ENCODE measurements at regions not wholly inside any gene's neighbourhood (a gene's known extent, or its start where the extent isn't known, plus 50 kb on each side); places are given as distances from the start of the nearest gene placed in this dataset.

DNA sequence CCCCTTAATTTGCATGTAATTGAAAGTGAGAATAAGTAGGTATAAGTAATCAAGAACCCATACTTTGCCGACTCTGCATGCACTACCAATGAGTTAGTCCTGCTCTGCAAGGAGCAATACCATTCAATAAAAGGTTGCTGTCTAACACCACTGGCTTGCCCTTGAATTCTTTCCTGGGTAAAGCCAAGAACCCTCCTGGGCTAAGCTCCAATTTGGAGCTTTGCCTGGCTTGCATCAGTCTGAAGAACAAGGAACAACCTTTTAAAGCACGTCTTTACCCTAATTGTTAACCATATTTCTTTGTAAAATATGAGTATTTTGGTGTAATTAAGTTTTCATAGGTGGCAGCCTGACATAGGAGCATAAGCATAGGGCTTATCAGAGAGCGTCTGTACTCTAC is 367.7 kb downstream of the MEI4 start:
- Histone ChIP-seq H3K27ac (no peak overlapping the region), H3K9me3 (no peaks in the 10 kb centered on the region), H3K4me1 (no peaks in the 10 kb centered on the region), H3K27me3 (no peaks in the 10 kb centered on the region), H3K36me3 (no peaks in the 10 kb centered on the region), H3K4me3 (no peak overlapping the region)
- 68 to 82% (median 74%) methylated on average over 3 of the region's 3 CpGs for WGBS, 5 donors
- no peak for TF ChIP-seq POLR2A (IDR thresholded peaks at IDR 0.05)
- no peak for TF ChIP-seq POLR2AphosphoS5 (IDR thresholded peaks at IDR 0.05)
- TF ChIP-seq, protein P1, sequence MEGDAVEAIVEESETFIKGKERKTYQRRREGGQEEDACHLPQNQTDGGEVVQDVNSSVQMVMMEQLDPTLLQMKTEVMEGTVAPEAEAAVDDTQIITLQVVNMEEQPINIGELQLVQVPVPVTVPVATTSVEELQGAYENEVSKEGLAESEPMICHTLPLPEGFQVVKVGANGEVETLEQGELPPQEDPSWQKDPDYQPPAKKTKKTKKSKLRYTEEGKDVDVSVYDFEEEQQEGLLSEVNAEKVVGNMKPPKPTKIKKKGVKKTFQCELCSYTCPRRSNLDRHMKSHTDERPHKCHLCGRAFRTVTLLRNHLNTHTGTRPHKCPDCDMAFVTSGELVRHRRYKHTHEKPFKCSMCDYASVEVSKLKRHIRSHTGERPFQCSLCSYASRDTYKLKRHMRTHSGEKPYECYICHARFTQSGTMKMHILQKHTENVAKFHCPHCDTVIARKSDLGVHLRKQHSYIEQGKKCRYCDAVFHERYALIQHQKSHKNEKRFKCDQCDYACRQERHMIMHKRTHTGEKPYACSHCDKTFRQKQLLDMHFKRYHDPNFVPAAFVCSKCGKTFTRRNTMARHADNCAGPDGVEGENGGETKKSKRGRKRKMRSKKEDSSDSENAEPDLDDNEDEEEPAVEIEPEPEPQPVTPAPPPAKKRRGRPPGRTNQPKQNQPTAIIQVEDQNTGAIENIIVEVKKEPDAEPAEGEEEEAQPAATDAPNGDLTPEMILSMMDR (IDR thresholded peaks at IDR 0.05) = no peak
- TF ChIP-seq EP300 (IDR thresholded peaks at IDR 0.05) = no peak
- intact Hi-C loops (cut with DNase I; ENCODE audit: low total_unique reads) = no loop called here
- no peak for DNase-seq

DNA sequence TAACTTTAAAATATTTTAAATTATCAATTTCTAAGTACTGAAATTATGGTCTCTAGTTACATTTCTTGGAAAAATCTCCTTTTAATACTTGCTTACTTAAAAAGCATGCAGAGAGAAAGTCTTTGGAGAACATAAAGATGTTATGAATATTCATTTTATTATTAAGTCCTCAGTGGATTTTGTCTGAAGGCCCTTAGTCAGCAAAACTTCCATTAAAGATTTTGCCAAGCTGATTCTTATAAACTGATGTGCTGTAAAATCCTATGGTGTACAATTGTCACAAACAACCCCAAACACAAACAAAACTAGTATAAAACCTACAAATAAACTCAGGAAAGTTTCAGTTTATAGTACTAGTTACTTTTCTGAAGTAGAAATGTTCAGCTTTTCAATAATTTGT is 372.7 kb downstream of the MEI4 start:
- no peak for DNase-seq
- TF ChIP-seq POLR2A (IDR thresholded peaks at IDR 0.05) (no peak), POLR2AphosphoS5 (IDR thresholded peaks at IDR 0.05) (no peak), EP300 (IDR thresholded peaks at IDR 0.05) (no peak)
- TF ChIP-seq, protein P1 (IDR thresholded peaks at IDR 0.05) = no peak
- Histone ChIP-seq H3K27me3 (no peaks in the 10 kb centered on the region), H3K4me3 (no peak overlapping the region), H3K4me1 (no peaks in the 10 kb centered on the region), H3K27ac (no peak overlapping the region), H3K9me3 (peaks cover 0 to 10% (median 4%) of the 10 kb centered on the region in 4 donors), H3K36me3 (no peaks in the 10 kb centered on the region)
- intact Hi-C loops (cut with DNase I; ENCODE audit: low total_unique reads) = no loop called here

DNA sequence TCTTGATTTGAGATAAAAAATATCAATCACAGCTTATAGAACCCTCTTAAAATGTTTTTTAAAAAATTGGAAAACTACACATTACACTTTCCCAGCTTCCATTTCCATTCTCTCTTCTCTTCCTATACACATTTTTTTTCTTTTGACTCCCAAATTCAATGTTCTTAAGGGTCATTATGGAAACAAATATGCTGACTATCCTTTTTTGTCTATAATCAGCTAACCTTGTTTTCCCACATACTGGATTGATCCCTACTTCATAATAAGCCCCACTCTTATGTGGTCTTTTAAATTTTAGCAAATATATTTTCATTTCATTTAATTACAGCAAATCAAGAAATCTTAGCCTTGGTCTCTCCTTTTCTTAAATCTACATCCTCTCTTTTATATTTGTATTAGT is 378.4 kb downstream of the MEI4 start:
- TF ChIP-seq, protein P1 (IDR thresholded peaks at IDR 0.05) = no peak
- TF ChIP-seq POLR2A (IDR thresholded peaks at IDR 0.05) = no peak
- no peak for TF ChIP-seq EP300 (IDR thresholded peaks at IDR 0.05)
- TF ChIP-seq POLR2AphosphoS5 (IDR thresholded peaks at IDR 0.05) = no peak
- no peaks in the 10 kb centered on the region for H3K36me3 ChIP-seq
- peaks cover 0 to 10% (median 4%) of the 10 kb centered on the region in 4 donors for H3K9me3 ChIP-seq
- H3K27me3 ChIP-seq = no peaks in the 10 kb centered on the region
- H3K27ac ChIP-seq = no peak overlapping the region
- no peak overlapping the region for H3K4me3 ChIP-seq
- H3K4me1 ChIP-seq = no peaks in the 10 kb centered on the region
- DNase-seq = no peak
- intact Hi-C loops (cut with DNase I; ENCODE audit: low total_unique reads) = no loop called here

DNA sequence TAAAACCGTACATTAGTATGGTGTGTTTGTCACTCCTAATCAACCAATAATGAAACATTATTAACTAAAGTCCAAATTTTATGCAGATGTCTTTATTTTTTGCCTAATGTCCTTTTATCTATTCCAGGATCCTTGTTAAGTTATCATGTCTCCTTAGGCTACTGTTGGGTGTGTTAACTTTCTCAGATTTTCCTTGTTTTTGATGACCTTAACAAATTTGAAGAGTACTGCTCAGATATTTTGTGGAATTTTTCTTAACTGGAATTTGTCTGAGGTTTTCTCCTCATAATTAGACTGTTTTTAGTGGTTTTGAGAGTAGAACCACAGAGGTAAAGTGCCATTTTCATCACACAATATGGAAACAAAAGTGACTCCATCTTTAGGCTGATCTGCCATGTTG is 406.3 kb downstream of the MEI4 start:
- no peaks in the 10 kb centered on the region for H3K9me3 ChIP-seq
- H3K27me3 ChIP-seq = no peaks in the 10 kb centered on the region
- H3K4me3 ChIP-seq = no peak overlapping the region
- no peaks in the 10 kb centered on the region for H3K36me3 ChIP-seq
- DNase-seq = no peak
- no peak overlapping the region for H3K27ac ChIP-seq
- TF ChIP-seq POLR2AphosphoS5 (IDR thresholded peaks at IDR 0.05) (no peak), EP300 (IDR thresholded peaks at IDR 0.05) (no peak), POLR2A (IDR thresholded peaks at IDR 0.05) (no peak)
- TF ChIP-seq, protein P1 (IDR thresholded peaks at IDR 0.05) = no peak
- WGBS, 5 donors = 77 to 92% (median 85%) methylated on average over 1 of the region's 1 CpG
- no peaks in the 10 kb centered on the region for H3K4me1 ChIP-seq
- intact Hi-C loops (cut with DNase I; ENCODE audit: low total_unique reads) = no loop called here
